RKO (cell line): ENCODE measurements at regions not wholly inside any gene's neighbourhood (a gene's known extent, or its start where the extent isn't known, plus 50 kb on each side); places are given as distances from the start of the nearest gene placed in this dataset.
A peak's percentile ranks its signal among the peaks of the same experiment; 100 is the strongest.

ENCODE experiments used
- DNase-seq: peaks from one replicate; pipeline ENCODE4 v3.0.0-alpha.2; 2016; ENCODE audit warnings: low spot score

- no peak for DNase-seq
Measured at GRCh38 chr3:82287562-82287961, 526.1 kb upstream of the GBE1 start.

- peak; percentile 43 for DNase-seq
Measured at GRCh38 chr3:82281205-82281604, 519.8 kb upstream of the GBE1 start.

- no peak for DNase-seq
Measured at GRCh38 chr3:82276992-82277391, 515.5 kb upstream of the GBE1 start.

- DNase-seq = no peak
Measured at GRCh38 chr3:82274897-82275296, 513.5 kb upstream of the GBE1 start.

GRCh38 chr3:82265747-82266146 lies 504.3 kb upstream of the GBE1 start:
- no peak for DNase-seq

GRCh38 chr3:82262193-82262592 lies 500.7 kb upstream of the GBE1 start:
- no peak for DNase-seq

- DNase-seq = no peak
Measured at GRCh38 chr3:82261637-82262036, 500.2 kb upstream of the GBE1 start.

- no peak for DNase-seq
Measured at GRCh38 chr3:82261013-82261412, 499.6 kb upstream of the GBE1 start.

- no peak for DNase-seq
Measured at GRCh38 chr3:82259994-82260393, 498.5 kb upstream of the GBE1 start.

- no peak for DNase-seq
Measured at GRCh38 chr3:82240322-82240721, 478.9 kb upstream of the GBE1 start.

GRCh38 chr3:82236257-82236656 lies 474.8 kb upstream of the GBE1 start:
- no peak for DNase-seq

GRCh38 chr3:82229397-82229796 lies 468.0 kb upstream of the GBE1 start:
- no peak for DNase-seq

GRCh38 chr3:82224661-82225060 lies 463.2 kb upstream of the GBE1 start:
- no peak for DNase-seq

GRCh38 chr3:82222401-82222800 lies 461.0 kb upstream of the GBE1 start:
- DNase-seq = no peak

- DNase-seq = no peak
Measured at GRCh38 chr3:82217571-82217970, 456.1 kb upstream of the GBE1 start.

- DNase-seq = no peak
Measured at GRCh38 chr3:82208002-82208710, 446.7 kb upstream of the GBE1 start.

GRCh38 chr3:82202269-82202668 lies 440.8 kb upstream of the GBE1 start:
- no peak for DNase-seq

GRCh38 chr3:82201316-82201715 lies 439.9 kb upstream of the GBE1 start:
- DNase-seq = no peak

- DNase-seq = no peak
Measured at GRCh38 chr3:82198009-82198408, 436.6 kb upstream of the GBE1 start.

GRCh38 chr3:82196645-82197044 lies 435.2 kb upstream of the GBE1 start:
- DNase-seq = no peak

GRCh38 chr3:82194870-82195269 lies 433.4 kb upstream of the GBE1 start:
- no peak for DNase-seq

GRCh38 chr3:82186017-82186416 lies 424.6 kb upstream of the GBE1 start:
- no peak for DNase-seq

- DNase-seq = no peak
Measured at GRCh38 chr3:82179291-82179690, 417.8 kb upstream of the GBE1 start.

GRCh38 chr3:82178291-82178690 lies 416.8 kb upstream of the GBE1 start:
- no peak for DNase-seq

- no peak for DNase-seq
Measured at GRCh38 chr3:82177774-82178173, 416.3 kb upstream of the GBE1 start.
